ENCODE measurements at regions not wholly inside any gene's neighbourhood (a gene's known extent, or its start where the extent isn't known, plus 50 kb on each side); places are given as distances from the start of the nearest gene placed in this dataset.

- Histone ChIP-seq H3K4me3 (no peak overlapping the region), H3K27ac (no peak overlapping the region), H3K4me1 (no peaks in the 10 kb centered on the region), H3K9me3 (no peaks in the 10 kb centered on the region), H3K4me2 (no peak overlapping the region)
- POLR2A ChIA-PET, result no interaction called here
- DNase-seq (ENCODE audit: low read depth in 1 of 2, low spot score in 1 of 2) (no peak), FAIRE-seq (no peak), ATAC-seq (no peak)
- 0% methylated on average over 3 of the region's 3 CpGs for WGBS (ENCODE audit: missing lambda C conversion rate)
- no peak for TF ChIP-seq ATOH8 (CRISPR knock-in tag; IDR thresholded peaks at IDR 0.05; ENCODE audit: low read depth)
- no peak for TF ChIP-seq HOXB13 (CRISPR knock-in tag; IDR thresholded peaks at IDR 0.05; ENCODE audit: low read depth)
- TF ChIP-seq SREBF2 (IDR thresholded peaks at IDR 0.05), result no peak
- no peak for TF ChIP-seq CBX2 (IDR thresholded peaks at IDR 0.05; ENCODE audit: borderline replicate concordance, low read depth)
- no peak for TF ChIP-seq ZNF302 (CRISPR knock-in tag; IDR thresholded peaks at IDR 0.05)
- no peak for TF ChIP-seq NR3C1 (IDR thresholded peaks at IDR 0.05)
- no peak for TF ChIP-seq HOXA7 (CRISPR knock-in tag; IDR thresholded peaks at IDR 0.05)
- TF ChIP-seq JUN (IDR thresholded peaks at IDR 0.05), result no peak
- TF ChIP-seq, protein P1, sequence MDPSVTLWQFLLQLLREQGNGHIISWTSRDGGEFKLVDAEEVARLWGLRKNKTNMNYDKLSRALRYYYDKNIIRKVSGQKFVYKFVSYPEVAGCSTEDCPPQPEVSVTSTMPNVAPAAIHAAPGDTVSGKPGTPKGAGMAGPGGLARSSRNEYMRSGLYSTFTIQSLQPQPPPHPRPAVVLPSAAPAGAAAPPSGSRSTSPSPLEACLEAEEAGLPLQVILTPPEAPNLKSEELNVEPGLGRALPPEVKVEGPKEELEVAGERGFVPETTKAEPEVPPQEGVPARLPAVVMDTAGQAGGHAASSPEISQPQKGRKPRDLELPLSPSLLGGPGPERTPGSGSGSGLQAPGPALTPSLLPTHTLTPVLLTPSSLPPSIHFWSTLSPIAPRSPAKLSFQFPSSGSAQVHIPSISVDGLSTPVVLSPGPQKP (IDR thresholded peaks at IDR 0.05; ENCODE audit: low read depth, low read length), result no peak
- no peak for TF ChIP-seq ZFP36 (IDR thresholded peaks at IDR 0.05; ENCODE audit: borderline replicate concordance, partially characterized antibody)
- no peak for TF ChIP-seq JUNB (IDR thresholded peaks at IDR 0.05)
- TF ChIP-seq ESRRA (IDR thresholded peaks at IDR 0.05; ENCODE audit: borderline replicate concordance, low read length), result no peak
- no peak for TF ChIP-seq TP53 (CRISPR knock-in tag; IDR thresholded peaks at IDR 0.05)
- TF ChIP-seq FOSL2 (IDR thresholded peaks at IDR 0.05), result no peak
- no peak for TF ChIP-seq FOSL2 (CRISPR knock-in tag; IDR thresholded peaks at IDR 0.05)
- TF ChIP-seq HDAC2 (IDR thresholded peaks at IDR 0.05), result no peak
- TF ChIP-seq MAFK (IDR thresholded peaks at IDR 0.05; ENCODE audit: partially characterized antibody), result no peak
- TF ChIP-seq NFE2L2 (conservative IDR thresholded peaks at IDR 0.05; ENCODE audit: low read length), result no peak
- TF ChIP-seq GATA3 (IDR thresholded peaks at IDR 0.05; ENCODE audit: borderline replicate concordance), result no peak
- no peak for TF ChIP-seq BHLHE40 (IDR thresholded peaks at IDR 0.05; ENCODE audit: low read depth, low read length)
- no peak for TF ChIP-seq E2F6 (IDR thresholded peaks at IDR 0.05; ENCODE audit: borderline replicate concordance, low read depth)
- CTCF ChIA-PET, result interaction anchor here (0.5 kb wide), 1 partner anchor 418 kb away, joined by 3 read pairs; no protein-coding TSS in a partner anchor
These were observed 821.1 kb downstream of the PCDH19 start for GRCh38 chrX:99588936-99589335.

- TF ChIP-seq HMGXB4 (CRISPR knock-in tag; IDR thresholded peaks at IDR 0.05; ENCODE audit: borderline replicate concordance), result no peak
- no peak for TF ChIP-seq KDM1A (IDR thresholded peaks at IDR 0.05; ENCODE audit: low read depth)
- TF ChIP-seq, protein P2, sequence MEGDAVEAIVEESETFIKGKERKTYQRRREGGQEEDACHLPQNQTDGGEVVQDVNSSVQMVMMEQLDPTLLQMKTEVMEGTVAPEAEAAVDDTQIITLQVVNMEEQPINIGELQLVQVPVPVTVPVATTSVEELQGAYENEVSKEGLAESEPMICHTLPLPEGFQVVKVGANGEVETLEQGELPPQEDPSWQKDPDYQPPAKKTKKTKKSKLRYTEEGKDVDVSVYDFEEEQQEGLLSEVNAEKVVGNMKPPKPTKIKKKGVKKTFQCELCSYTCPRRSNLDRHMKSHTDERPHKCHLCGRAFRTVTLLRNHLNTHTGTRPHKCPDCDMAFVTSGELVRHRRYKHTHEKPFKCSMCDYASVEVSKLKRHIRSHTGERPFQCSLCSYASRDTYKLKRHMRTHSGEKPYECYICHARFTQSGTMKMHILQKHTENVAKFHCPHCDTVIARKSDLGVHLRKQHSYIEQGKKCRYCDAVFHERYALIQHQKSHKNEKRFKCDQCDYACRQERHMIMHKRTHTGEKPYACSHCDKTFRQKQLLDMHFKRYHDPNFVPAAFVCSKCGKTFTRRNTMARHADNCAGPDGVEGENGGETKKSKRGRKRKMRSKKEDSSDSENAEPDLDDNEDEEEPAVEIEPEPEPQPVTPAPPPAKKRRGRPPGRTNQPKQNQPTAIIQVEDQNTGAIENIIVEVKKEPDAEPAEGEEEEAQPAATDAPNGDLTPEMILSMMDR (IDR thresholded peaks at IDR 0.05), result no peak
- TF ChIP-seq TP53 (CRISPR knock-in tag; IDR thresholded peaks at IDR 0.05), result no peak
- no peak for TF ChIP-seq HEYL (CRISPR knock-in tag; IDR thresholded peaks at IDR 0.05)
- TF ChIP-seq, protein P3, sequence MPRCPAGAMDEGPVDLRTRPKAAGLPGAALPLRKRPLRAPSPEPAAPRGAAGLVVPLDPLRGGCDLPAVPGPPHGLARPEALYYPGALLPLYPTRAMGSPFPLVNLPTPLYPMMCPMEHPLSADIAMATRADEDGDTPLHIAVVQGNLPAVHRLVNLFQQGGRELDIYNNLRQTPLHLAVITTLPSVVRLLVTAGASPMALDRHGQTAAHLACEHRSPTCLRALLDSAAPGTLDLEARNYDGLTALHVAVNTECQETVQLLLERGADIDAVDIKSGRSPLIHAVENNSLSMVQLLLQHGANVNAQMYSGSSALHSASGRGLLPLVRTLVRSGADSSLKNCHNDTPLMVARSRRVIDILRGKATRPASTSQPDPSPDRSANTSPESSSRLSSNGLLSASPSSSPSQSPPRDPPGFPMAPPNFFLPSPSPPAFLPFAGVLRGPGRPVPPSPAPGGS (IDR thresholded peaks at IDR 0.05), result no peak
- TF ChIP-seq POLR2A (IDR thresholded peaks at IDR 0.05; ENCODE audit: low read length), result no peak
- no peak for TF ChIP-seq EHF (CRISPR knock-in tag; IDR thresholded peaks at IDR 0.05)
- TF ChIP-seq, protein P1 (IDR thresholded peaks at IDR 0.05; ENCODE audit: low read depth, low read length), result no peak
- no peak for TF ChIP-seq SMC3 (IDR thresholded peaks at IDR 0.05)
- TF ChIP-seq FOSL2 (IDR thresholded peaks at IDR 0.05), result no peak
- TF ChIP-seq FOSL2 (CRISPR knock-in tag; IDR thresholded peaks at IDR 0.05), result no peak
- POLR2A ChIA-PET, result no interaction called here
- Histone ChIP-seq H3K4me2 (no peak overlapping the region), H3K4me3 (no peak overlapping the region), H3K4me1 (no peaks in the 10 kb centered on the region), H3K27ac (no peak overlapping the region), H3K9me3 (no peaks in the 10 kb centered on the region)
- CTCF ChIA-PET, result no interaction called here
- DNase-seq (ENCODE audit: low read depth in 1 of 2, low spot score in 1 of 2), result no peak
- FAIRE-seq, result no peak
- no peak for ATAC-seq
These were observed 837.4 kb downstream of the PCDH19 start for GRCh38 chrX:99572711-99573110.

All from A549 (cell line).